HCT116 (cell line): ENCODE measurements at regions not wholly inside any gene's neighbourhood (a gene's known extent, or its start where the extent isn't known, plus 50 kb on each side); places are given as distances from the start of the nearest gene placed in this dataset.

ENCODE experiments used
- CBX3 ChIP-seq: IDR thresholded peaks from 2 replicates; pipeline ENCODE4 v1.6.1; 2012; ENCODE audit warnings: low read depth
- CTCF ChIP-seq, 3 experiments: fragments of 200-600 bp in 1 of 3; sonication (generic) in 1 of 3; IDR thresholded peaks in 2 of 3; conservative IDR thresholded peaks in 1 of 3; 2 replicates each; pipeline ENCODE4 v1.5.1; 2012 to 2017; ENCODE audit warnings: low read depth in 2 of 3, low read length in 2 of 3, antibody characterized with exemption in 1 of 3, borderline replicate concordance in 1 of 3, control low read depth in 1 of 3, mild to moderate bottlenecking in 1 of 3, mixed read lengths in 1 of 3, mixed run types in 1 of 3, moderate library complexity in 1 of 3; ENCODE audit not compliant: insufficient read depth in 1 of 3
- EGR1 ChIP-seq: IDR thresholded peaks from 2 replicates; pipeline ENCODE4 v1.6.1; 2012; ENCODE audit warnings: low read depth
- EZH2 ChIP-seq: fragments of 200-600 bp; sonication (generic); IDR thresholded peaks from 2 replicates; pipeline ENCODE4 v1.6.1; 2017; ENCODE audit warnings: antibody characterized with exemption, mixed run types
- EZH2phosphoT487 ChIP-seq: fragments of 200-600 bp; IDR thresholded peaks from 2 replicates; pipeline ENCODE4 v1.6.1; 2018; ENCODE audit warnings: antibody characterized with exemption, borderline replicate concordance
- POLR2A ChIP-seq: IDR thresholded peaks from 2 replicates; pipeline ENCODE4 v1.7.0; 2011; ENCODE audit warnings: borderline replicate concordance; ENCODE audit not compliant: insufficient read depth, insufficient read length; ENCODE audit errors: extremely low read depth
- POLR2AphosphoS5 ChIP-seq: IDR thresholded peaks from 2 replicates; pipeline ENCODE4 v1.6.1; 2011; ENCODE audit warnings: mild to moderate bottlenecking, low read depth, low read length, moderate library complexity
- RAD21 ChIP-seq: IDR thresholded peaks from 2 replicates; pipeline ENCODE4 v1.6.1; 2012; ENCODE audit warnings: low read depth, mild to moderate bottlenecking
- SP1 ChIP-seq: IDR thresholded peaks from 2 replicates; pipeline ENCODE4 v1.6.1; 2012; ENCODE audit warnings: low read depth
- TCF7L2 ChIP-seq: IDR thresholded peaks from 2 replicates; pipeline ENCODE4 v1.7.0; 2011; ENCODE audit warnings: borderline replicate concordance, inconsistent platforms; ENCODE audit not compliant: insufficient read depth, insufficient read length; ENCODE audit errors: extremely low read depth
- YY1 ChIP-seq: IDR thresholded peaks from 2 replicates; pipeline ENCODE4 v1.6.1; 2011; ENCODE audit warnings: low read length, low read depth, moderate library complexity, mild to moderate bottlenecking; ENCODE audit not compliant: insufficient replicate concordance; ENCODE audit errors: extremely low read depth
- ZFX ChIP-seq: fragments of 450-650 bp; IDR thresholded peaks from 2 replicates; pipeline ENCODE4 v1.6.1; 2017
- TF ChIP-seq, protein P1 (sequence below): IDR thresholded peaks from 2 replicates; pipeline ENCODE4 v1.6.1; 2012; ENCODE audit warnings: low read depth
- TF ChIP-seq, protein P2 (sequence below): IDR thresholded peaks from 2 replicates; pipeline ENCODE4 v1.6.1; 2012

DNA sequence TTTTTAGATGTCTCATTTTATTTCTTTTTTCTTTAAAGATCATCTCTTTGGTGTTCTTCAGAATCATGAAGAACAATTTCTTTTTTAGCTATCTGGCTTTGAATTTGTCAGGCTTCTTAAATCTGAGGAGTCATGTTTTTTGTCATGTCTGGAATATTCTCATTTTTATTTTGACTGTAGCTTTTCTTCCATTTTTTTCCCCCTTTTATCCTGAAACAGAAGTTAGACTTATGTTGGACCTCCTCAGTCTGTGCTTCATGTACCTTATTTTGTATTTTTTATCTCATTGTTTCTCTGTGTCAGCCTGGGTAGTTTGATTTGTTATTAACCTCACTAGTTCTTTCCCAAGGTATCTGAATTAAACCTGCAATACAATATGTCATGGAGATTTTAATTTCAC is 319.2 kb upstream of the ADGRL4 start:
- no peak for TF ChIP-seq CTCF (IDR thresholded peaks at IDR 0.05 in 2 of 3, conservative IDR thresholded peaks at IDR 0.05 in 1 of 3; ENCODE audit: borderline replicate concordance in 1 of 3, insufficient read depth in 1 of 3, low read depth in 2 of 3, low read length in 2 of 3)
- TF ChIP-seq EZH2phosphoT487, result no peak
- no peak for TF ChIP-seq EZH2
- TF ChIP-seq POLR2A, result no peak
- TF ChIP-seq, protein P1, sequence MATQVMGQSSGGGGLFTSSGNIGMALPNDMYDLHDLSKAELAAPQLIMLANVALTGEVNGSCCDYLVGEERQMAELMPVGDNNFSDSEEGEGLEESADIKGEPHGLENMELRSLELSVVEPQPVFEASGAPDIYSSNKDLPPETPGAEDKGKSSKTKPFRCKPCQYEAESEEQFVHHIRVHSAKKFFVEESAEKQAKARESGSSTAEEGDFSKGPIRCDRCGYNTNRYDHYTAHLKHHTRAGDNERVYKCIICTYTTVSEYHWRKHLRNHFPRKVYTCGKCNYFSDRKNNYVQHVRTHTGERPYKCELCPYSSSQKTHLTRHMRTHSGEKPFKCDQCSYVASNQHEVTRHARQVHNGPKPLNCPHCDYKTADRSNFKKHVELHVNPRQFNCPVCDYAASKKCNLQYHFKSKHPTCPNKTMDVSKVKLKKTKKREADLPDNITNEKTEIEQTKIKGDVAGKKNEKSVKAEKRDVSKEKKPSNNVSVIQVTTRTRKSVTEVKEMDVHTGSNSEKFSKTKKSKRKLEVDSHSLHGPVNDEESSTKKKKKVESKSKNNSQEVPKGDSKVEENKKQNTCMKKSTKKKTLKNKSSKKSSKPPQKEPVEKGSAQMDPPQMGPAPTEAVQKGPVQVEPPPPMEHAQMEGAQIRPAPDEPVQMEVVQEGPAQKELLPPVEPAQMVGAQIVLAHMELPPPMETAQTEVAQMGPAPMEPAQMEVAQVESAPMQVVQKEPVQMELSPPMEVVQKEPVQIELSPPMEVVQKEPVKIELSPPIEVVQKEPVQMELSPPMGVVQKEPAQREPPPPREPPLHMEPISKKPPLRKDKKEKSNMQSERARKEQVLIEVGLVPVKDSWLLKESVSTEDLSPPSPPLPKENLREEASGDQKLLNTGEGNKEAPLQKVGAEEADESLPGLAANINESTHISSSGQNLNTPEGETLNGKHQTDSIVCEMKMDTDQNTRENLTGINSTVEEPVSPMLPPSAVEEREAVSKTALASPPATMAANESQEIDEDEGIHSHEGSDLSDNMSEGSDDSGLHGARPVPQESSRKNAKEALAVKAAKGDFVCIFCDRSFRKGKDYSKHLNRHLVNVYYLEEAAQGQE, result no peak
- TF ChIP-seq CBX3, result no peak
- no peak for TF ChIP-seq ZFX
- no peak for TF ChIP-seq SP1
- no peak for TF ChIP-seq POLR2AphosphoS5
- no peak for TF ChIP-seq TCF7L2
- TF ChIP-seq EGR1, result no peak
- TF ChIP-seq RAD21, result no peak
- TF ChIP-seq, protein P2, sequence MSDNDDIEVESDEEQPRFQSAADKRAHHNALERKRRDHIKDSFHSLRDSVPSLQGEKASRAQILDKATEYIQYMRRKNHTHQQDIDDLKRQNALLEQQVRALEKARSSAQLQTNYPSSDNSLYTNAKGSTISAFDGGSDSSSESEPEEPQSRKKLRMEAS, result no peak
- no peak for TF ChIP-seq YY1
